NOMO-1 (cell line): ENCODE measurements at regions not wholly inside any gene's neighbourhood (a gene's known extent, or its start where the extent isn't known, plus 50 kb on each side); places are given as distances from the start of the nearest gene placed in this dataset.
A peak's percentile ranks its signal among the peaks of the same experiment; 100 is the strongest.

Experiments used
- DNase-seq, 2 experiments: peaks; one replicate each; lab custom pipeline; 2025; ENCODE audit not compliant: unreplicated experiment in 2 of 2; lab: John Stamatoyannopoulos, UW

GRCh38 chr4:135605076-135605475 lies 1403.5 kb upstream of the PABPC4L start:
- no peak for DNase-seq

GRCh38 chr4:135604531-135604930 lies 1402.9 kb upstream of the PABPC4L start:
- DNase-seq: no peak

- DNase-seq: no peak
Observed at GRCh38 chr4:135601351-135601750, 1399.8 kb upstream of the PABPC4L start.

GRCh38 chr4:135598151-135598550 lies 1396.6 kb upstream of the PABPC4L start:
- DNase-seq: no peak

- DNase-seq: no peak
Observed at GRCh38 chr4:135594521-135594920, 1392.9 kb upstream of the PABPC4L start.

- DNase-seq: no peak
Observed at GRCh38 chr4:135575041-135575440, 1373.5 kb upstream of the PABPC4L start.

- no peak for DNase-seq
Observed at GRCh38 chr4:135573251-135573650, 1371.7 kb upstream of the PABPC4L start.

GRCh38 chr4:135564090-135564489 lies 1362.5 kb upstream of the PABPC4L start:
- no peak for DNase-seq

- DNase-seq: no peak
Observed at GRCh38 chr4:135553213-135553612, 1351.6 kb upstream of the PABPC4L start.

- DNase-seq: no peak
Observed at GRCh38 chr4:135552131-135552530, 1350.5 kb upstream of the PABPC4L start.

- DNase-seq: no peak
Observed at GRCh38 chr4:135548711-135549110, 1347.1 kb upstream of the PABPC4L start.

- no peak for DNase-seq
Observed at GRCh38 chr4:135545616-135546317, 1344.2 kb upstream of the PABPC4L start.

- DNase-seq: no peak
Observed at GRCh38 chr4:135538698-135539097, 1337.1 kb upstream of the PABPC4L start.

- DNase-seq: peak; percentile 42 to 58
Observed at GRCh38 chr4:135533053-135533452, 1331.5 kb upstream of the PABPC4L start.

- DNase-seq: no peak
Observed at GRCh38 chr4:135532132-135532531, 1330.5 kb upstream of the PABPC4L start.

GRCh38 chr4:135515295-135515694 lies 1313.7 kb upstream of the PABPC4L start:
- no peak for DNase-seq

- no peak for DNase-seq
Observed at GRCh38 chr4:135510582-135510981, 1309.0 kb upstream of the PABPC4L start.

GRCh38 chr4:135508006-135508714 lies 1306.6 kb upstream of the PABPC4L start:
- no peak for DNase-seq

- no peak for DNase-seq
Observed at GRCh38 chr4:135497563-135498152, 1296.1 kb upstream of the PABPC4L start.

- DNase-seq: no peak
Observed at GRCh38 chr4:135492439-135492838, 1290.8 kb upstream of the PABPC4L start.

GRCh38 chr4:135485371-135485770 lies 1283.8 kb upstream of the PABPC4L start:
- DNase-seq: no peak

- no peak for DNase-seq
Observed at GRCh38 chr4:135476272-135476671, 1274.7 kb upstream of the PABPC4L start.
